Kidney (tissue), 13 donors: ENCODE measurements at regions not wholly inside any gene's neighbourhood (a gene's known extent, or its start where the extent isn't known, plus 50 kb on each side); places are given as distances from the start of the nearest gene placed in this dataset.

Source experiments
- DNase-seq, 5 donors: peaks; one replicate each; pipeline ENCODE4 v3.0.0-alpha.2; 2013 to 2020
- FAIRE-seq: peaks from 2 replicates; lab custom pipeline; 2012; peaks lifted over from hg19 to GRCh38; lab: Jason Lieb, UNC
- H3K27ac ChIP-seq, 2 donors: one replicate each; pipeline ENCODE4 v1.7.0; 2013; ENCODE audit warnings: low read depth in 2 of 2, low read length in 2 of 2, inconsistent platforms in 1 of 2
- H3K27me3 ChIP-seq: one replicate; pipeline ENCODE4 v1.7.1; 2013; ENCODE audit warnings: low read length, inconsistent platforms; ENCODE audit not compliant: control insufficient read depth, insufficient read depth
- H3K36me3 ChIP-seq, 3 donors: one replicate each; pipeline versions ENCODE4 v1.7.0 to v1.7.1; 2013; ENCODE audit warnings: low read length in 3 of 3, control low read depth in 1 of 3, inconsistent platforms in 1 of 3; ENCODE audit not compliant: insufficient read depth in 3 of 3, control insufficient read depth in 2 of 3
- H3K4me1 ChIP-seq, 3 donors: one replicate each; pipeline versions ENCODE4 v1.7.0 to v1.7.1; 2013; ENCODE audit warnings: low read length in 3 of 3, inconsistent platforms in 1 of 3, low read depth in 1 of 3; ENCODE audit not compliant: control insufficient read depth in 2 of 3, insufficient read depth in 2 of 3
- H3K4me3 ChIP-seq, 3 donors: one replicate each; pipeline versions ENCODE4 v1.7.0 to v1.8.1; 2013; ENCODE audit warnings: low read length in 3 of 3, control low read depth in 1 of 3, inconsistent platforms in 1 of 3
- H3K9ac ChIP-seq, 3 donors: one replicate each; pipeline versions ENCODE4 v1.7.0 to v1.7.1; 2013; ENCODE audit warnings: low read length in 3 of 3, control low read depth in 1 of 3, inconsistent platforms in 1 of 3
- H3K9me3 ChIP-seq, 3 donors: one replicate each; pipeline versions ENCODE4 v1.7.0 to v1.7.1; 2013; ENCODE audit warnings: low read length in 3 of 3, control low read depth in 1 of 3, inconsistent platforms in 1 of 3; ENCODE audit not compliant: control insufficient read depth in 2 of 3, insufficient read depth in 1 of 3
- CTCF ChIP-seq: IDR thresholded peaks from 3 replicates; pipeline ENCODE4 v1.5.1; 2012; ENCODE audit warnings: mild to moderate bottlenecking, moderate library complexity, borderline replicate concordance; ENCODE audit not compliant: insufficient read depth; ENCODE audit errors: extremely low read depth
- intact Hi-C: fragments of 100-400 bp; cut with DNase I; formaldehyde crosslinking; loops from one replicate; pipeline ENCODE4 v1.11.1; 2022
- donor health status: control.
- donor health status: control.
- donor health status: control.
- donor health status: control.
- donor health status: control.
- donor health status: DM: yes; HTN: yes; CAD: no.
- donor health status: Normal renal cell carcinoma (clear cell type).

GRCh38 chr2:118554616-118555015, 292.8 kb downstream of the EN1 start:
- Histone ChIP-seq H3K4me1 (no peaks in the 10 kb centered on the region), H3K27ac (no peak overlapping the region), H3K36me3 (no peaks in the 10 kb centered on the region), H3K9me3 (no peaks in the 10 kb centered on the region), H3K4me3 (no peak overlapping the region), H3K9ac (no peak overlapping the region), H3K27me3 (no peaks in the 10 kb centered on the region)
- no peak for TF ChIP-seq CTCF
- intact Hi-C loops = no loop called here
- DNase-seq = no peak
- FAIRE-seq = no peak

- H3K4me1 ChIP-seq = no peaks in the 10 kb centered on the region
- no peaks in the 10 kb centered on the region for H3K27me3 ChIP-seq
- no peak overlapping the region for H3K4me3 ChIP-seq
- H3K27ac ChIP-seq = no peak overlapping the region
- TF ChIP-seq CTCF = no peak
- no peaks in the 10 kb centered on the region for H3K36me3 ChIP-seq
- H3K9ac ChIP-seq = no peak overlapping the region
- H3K9me3 ChIP-seq = no peaks in the 10 kb centered on the region
- no peak for FAIRE-seq
- no peak for DNase-seq
- intact Hi-C loops = no loop called here
Measured at GRCh38 chr2:118549503-118549902, 297.9 kb downstream of the EN1 start.

GRCh38 chr2:118548880-118549488, 298.5 kb downstream of the EN1 start:
- no peak overlapping the region for H3K9ac ChIP-seq
- FAIRE-seq (no peak), DNase-seq (no peak)
- no peaks in the 10 kb centered on the region for H3K36me3 ChIP-seq
- H3K9me3 ChIP-seq = no peaks in the 10 kb centered on the region
- no peak overlapping the region for H3K4me3 ChIP-seq
- H3K4me1 ChIP-seq = no peaks in the 10 kb centered on the region
- no peak overlapping the region for H3K27ac ChIP-seq
- TF ChIP-seq CTCF = no peak
- intact Hi-C loops = no loop called here
- H3K27me3 ChIP-seq = no peaks in the 10 kb centered on the region

GRCh38 chr2:118539290-118539689, 308.2 kb downstream of the EN1 start:
- Histone ChIP-seq H3K27ac (no peak overlapping the region), H3K4me3 (no peak overlapping the region), H3K4me1 (no peaks in the 10 kb centered on the region), H3K9ac (no peak overlapping the region), H3K9me3 (no peaks in the 10 kb centered on the region), H3K36me3 (no peaks in the 10 kb centered on the region), H3K27me3 (no peaks in the 10 kb centered on the region)
- intact Hi-C loops = no loop called here
- FAIRE-seq (no peak), DNase-seq (peak in 1 of 5 donors; percentile 7)
- TF ChIP-seq CTCF = peak; percentile 49
